Endothelial cell of umbilical vein (primary cell): ENCODE measurements at regions not wholly inside any gene's neighbourhood (a gene's known extent, or its start where the extent isn't known, plus 50 kb on each side); places are given as distances from the start of the nearest gene placed in this dataset.
"Not testable (repeated sequence)": the region's sequence is repeated elsewhere in the genome, so short reads cannot be mapped to it uniquely, and the experiment has no call there.

Experiments used
- BruUV-seq: library from RNA; stranded (reverse); fragments of 400-500 nt; replicated peaks from 2 replicates; lab custom pipeline; 2021; lab: Mats Ljungman, UMichigan
- CTCF ChIA-PET: fragments of 300-600, 350-600 bp; sonication (Branson Sonifier 250); formaldehyde crosslinking; loops from one replicate; lab custom pipeline; 2021; ENCODE audit warnings: antibody characterized with exemption, inconsistent platforms; lab: Charles Lee
- POLR2A ChIA-PET: fragments of 300-600, 350-600 bp; sonication (Branson Sonifier 250); formaldehyde crosslinking; loops from one replicate; lab custom pipeline; 2021; ENCODE audit warnings: antibody characterized with exemption, inconsistent platforms; lab: Charles Lee
- DNase-seq: peaks from one replicate; pipeline ENCODE4 v3.0.0-alpha.2; 2011; ENCODE audit warnings: low read depth, low spot score
- FAIRE-seq: peaks from 2 replicates; lab custom pipeline; 2011; peaks lifted over from hg19 to GRCh38; lab: Jason Lieb, UNC
- H2AFZ ChIP-seq: 2 replicates; pipeline ENCODE4 v1.6.0; 2012; ENCODE audit warnings: low read depth, low read length, control low read depth, inconsistent platforms
- H3K27ac ChIP-seq: 2 replicates; pipeline ENCODE4 v1.5.1; 2011; ENCODE audit warnings: low read depth, mild to moderate bottlenecking, control low read depth, low read length, moderate library complexity; ENCODE audit not compliant: insufficient read depth
- H3K27me3 ChIP-seq, 2 experiments: 2 replicates each; pipeline versions ENCODE4 v1.6.0 to v1.6.1; 2011; ENCODE audit warnings: low read length in 2 of 2, mixed read lengths in 1 of 2; ENCODE audit not compliant: control insufficient read depth in 2 of 2, insufficient read depth in 2 of 2
- H3K36me3 ChIP-seq, 2 experiments: 2 replicates in 1 of 2; 3 replicates in 1 of 2; pipeline ENCODE4 v1.5.1; 2011; ENCODE audit warnings: low read length in 2 of 2, mild to moderate bottlenecking in 1 of 2, moderate library complexity in 1 of 2; ENCODE audit not compliant: control insufficient read depth in 2 of 2, insufficient read depth in 2 of 2; ENCODE audit errors: extremely low read depth in 1 of 2
- H3K4me1 ChIP-seq: 3 replicates; pipeline ENCODE4 v1.5.1; 2011; ENCODE audit warnings: mild to moderate bottlenecking, low read length; ENCODE audit not compliant: control insufficient read depth, insufficient read depth; ENCODE audit errors: extremely low read depth
- H3K4me2 ChIP-seq: 2 replicates; pipeline ENCODE4 v1.6.1; 2011; ENCODE audit warnings: low read length, control low read depth, mixed read lengths; ENCODE audit not compliant: insufficient read depth
- H3K4me3 ChIP-seq, 3 experiments: fragments of 200-600 bp in 1 of 3; sonication (generic), shearing (Covaris generic) in 1 of 3; replicated peaks in 1 of 3; 2 replicates each; pipeline ENCODE4 v1.5.1; 2011 to 2016; ENCODE audit warnings: control low read depth in 3 of 3, low read length in 3 of 3, mild to moderate bottlenecking in 2 of 3, inconsistent platforms in 1 of 3, low read depth in 1 of 3, moderate library complexity in 1 of 3; ENCODE audit not compliant: insufficient read depth in 1 of 3
- H3K79me2 ChIP-seq: 2 replicates; pipeline ENCODE4 v1.6.0; 2012; ENCODE audit warnings: low read length, inconsistent platforms; ENCODE audit not compliant: control insufficient read depth, insufficient read depth
- H3K9ac ChIP-seq: replicated peaks from 2 replicates; pipeline ENCODE3; 2011; ENCODE audit warnings: low read length, control low read depth; ENCODE audit not compliant: insufficient read depth; ENCODE audit errors: extremely low read depth
- H3K9me1 ChIP-seq: replicated peaks from 3 replicates; pipeline ENCODE4 v1.6.0; 2011; ENCODE audit warnings: mild to moderate bottlenecking, low read length; ENCODE audit not compliant: control insufficient read depth, insufficient read depth; ENCODE audit errors: extremely low read depth
- H3K9me3 ChIP-seq: replicated peaks from 2 replicates; pipeline ENCODE4 v1.5.1; 2012; ENCODE audit warnings: low read length, inconsistent platforms; ENCODE audit not compliant: control insufficient read depth, insufficient read depth
- H4K20me1 ChIP-seq: replicated peaks from 2 replicates; pipeline ENCODE3; 2011; ENCODE audit warnings: mild to moderate bottlenecking, low read length; ENCODE audit not compliant: control insufficient read depth, insufficient read depth; ENCODE audit errors: extremely low read depth
- CTCF ChIP-seq, 2 donors: IDR thresholded peaks; 1 replicate in 1 of 2; 2 replicates in 1 of 2; pipeline ENCODE4 v1.5.1; 2011; ENCODE audit warnings: low read length in 2 of 2, mild to moderate bottlenecking in 2 of 2, moderate library complexity in 2 of 2, control low read depth in 1 of 2, inconsistent platforms in 1 of 2, low read depth in 1 of 2; ENCODE audit not compliant: insufficient read depth in 1 of 2; ENCODE audit errors: extremely low read depth in 1 of 2
- EZH2 ChIP-seq: IDR thresholded peaks from 2 replicates; pipeline ENCODE4 v1.6.1; 2012; ENCODE audit warnings: borderline replicate concordance, low read depth, mild to moderate bottlenecking, moderate library complexity, low read length, inconsistent platforms; ENCODE audit not compliant: severe bottlenecking
- FOS ChIP-seq: IDR thresholded peaks from 2 replicates; pipeline ENCODE4 v1.6.1; 2011; ENCODE audit warnings: mild to moderate bottlenecking, low read length, moderate library complexity, borderline replicate concordance; ENCODE audit not compliant: insufficient read depth
- GATA2 ChIP-seq: IDR thresholded peaks from 2 replicates; pipeline ENCODE4 v1.7.0; 2011; ENCODE audit warnings: low read depth, mild to moderate bottlenecking, moderate library complexity, mixed read lengths, low read length; ENCODE audit not compliant: insufficient read length, insufficient read depth
- JUN ChIP-seq: IDR thresholded peaks from 2 replicates; pipeline ENCODE4 v1.6.1; 2011; ENCODE audit warnings: borderline replicate concordance, low read depth; ENCODE audit not compliant: insufficient read length, insufficient read depth
- MAX ChIP-seq: IDR thresholded peaks from 2 replicates; pipeline ENCODE4 v1.6.1; 2011; ENCODE audit not compliant: insufficient read depth, insufficient read length
- MYC ChIP-seq: IDR thresholded peaks from one replicate; pipeline ENCODE4 v1.6.1; 2011; ENCODE audit warnings: mild to moderate bottlenecking, low read depth, low read length
- POLR2A ChIP-seq: IDR thresholded peaks from 2 replicates; pipeline ENCODE4 v1.6.1; 2012; ENCODE audit warnings: low read depth, mild to moderate bottlenecking, control low read depth, low read length
- POLR2AphosphoS5 ChIP-seq: IDR thresholded peaks from 2 replicates; pipeline ENCODE4 v1.6.1; 2012; ENCODE audit warnings: low read depth, mild to moderate bottlenecking, control low read depth, low read length, moderate library complexity; ENCODE audit not compliant: insufficient read depth
- dilution Hi-C: fragments of 300-500 bp; cut with MboI; formaldehyde crosslinking; loops from one replicate; pipeline ENCODE4 v1.15.0; 2019; ENCODE audit warnings: low sequenced_read_pairs; ENCODE audit not compliant: extremely low pct_ligation_motif_present
- intact Hi-C: fragments of 100-400 bp; cut with micrococcal nuclease; formaldehyde crosslinking; loops from one replicate; pipeline ENCODE4 v1.10.0; 2022

- TF ChIP-seq MAX (no peak), EZH2 (no peak), FOS (no peak), JUN (no peak)
Observed at GRCh38 chr9:102445181-102445747, 549.9 kb upstream of the CYLC2 start.

DNA sequence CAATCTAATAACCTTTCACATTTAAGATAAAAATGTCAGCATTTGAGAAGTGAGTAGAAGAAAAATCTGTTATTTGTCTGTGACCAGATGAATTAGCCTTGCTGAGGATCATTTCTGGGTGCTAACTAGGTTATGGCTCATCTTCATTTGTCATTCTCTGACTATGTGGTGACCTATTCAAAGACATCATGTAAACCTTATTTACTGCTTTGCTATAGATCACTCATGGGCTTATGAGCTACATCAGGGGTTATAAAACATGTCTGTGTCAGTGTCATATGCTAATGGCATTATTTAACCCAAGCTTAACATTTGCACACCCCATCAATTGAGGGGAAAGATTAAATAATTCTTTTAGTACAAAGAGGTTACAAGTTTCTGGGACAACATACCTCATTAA, 555.5 kb upstream of the CYLC2 start:
- Histone ChIP-seq H3K4me2 (no peak overlapping the region), H3K27ac (no peak overlapping the region), H3K9me1 (no peaks in the 10 kb centered on the region), H3K36me3 (no peaks in the 10 kb centered on the region), H3K4me1 (no peaks in the 10 kb centered on the region), H3K9ac (no peak overlapping the region), H4K20me1 (no peaks in the 10 kb centered on the region), H3K4me3 (no peak overlapping the region), H2AFZ (no peak overlapping the region), H3K27me3 (no peaks in the 10 kb centered on the region), H3K79me2 (no peaks in the 10 kb centered on the region), H3K9me3 (no peaks in the 10 kb centered on the region)
- BruUV-seq: no TSS peak
- dilution Hi-C loops (no loop called here), intact Hi-C loops (no loop called here)
- ChIA-PET CTCF (no interaction called here), POLR2A (no interaction called here)
- DNase-seq: no peak
- no peak for FAIRE-seq
- TF ChIP-seq EZH2: no peak
- TF ChIP-seq MAX: no peak
- no peak for TF ChIP-seq POLR2A
- TF ChIP-seq FOS: no peak
- TF ChIP-seq JUN: no peak
- no peak for TF ChIP-seq CTCF (IDR thresholded peaks at IDR 0.05; ENCODE audit: extremely low read depth in 1 of 2, insufficient read depth in 1 of 2, low read depth in 1 of 2, low read length in 2 of 2)
- TF ChIP-seq GATA2: no peak
- TF ChIP-seq POLR2AphosphoS5: no peak
- no peak for TF ChIP-seq MYC

More at GRCh38 chr9:102445181-102445747, 549.9 kb upstream of the CYLC2 start:
- H3K4me3 ChIP-seq: no peak overlapping the region
- no peaks in the 10 kb centered on the region for H3K79me2 ChIP-seq
- POLR2A ChIA-PET: no interaction called here
- dilution Hi-C loops (no loop called here), intact Hi-C loops (no loop called here)
- no peaks in the 10 kb centered on the region for H3K4me1 ChIP-seq
- H3K27ac ChIP-seq: no peak overlapping the region
- no peak overlapping the region for H3K9ac ChIP-seq
- no peak overlapping the region for H3K4me2 ChIP-seq
- FAIRE-seq (no peak), DNase-seq (no peak)
- no peak overlapping the region for H2AFZ ChIP-seq
- H3K9me1 ChIP-seq: no peaks in the 10 kb centered on the region
- no peaks in the 10 kb centered on the region for H3K27me3 ChIP-seq
- H4K20me1 ChIP-seq: no peaks in the 10 kb centered on the region
- CTCF ChIA-PET: no interaction called here
- no peaks in the 10 kb centered on the region for H3K9me3 ChIP-seq
- no peaks in the 10 kb centered on the region for H3K36me3 ChIP-seq
- BruUV-seq: no TSS peak

DNA sequence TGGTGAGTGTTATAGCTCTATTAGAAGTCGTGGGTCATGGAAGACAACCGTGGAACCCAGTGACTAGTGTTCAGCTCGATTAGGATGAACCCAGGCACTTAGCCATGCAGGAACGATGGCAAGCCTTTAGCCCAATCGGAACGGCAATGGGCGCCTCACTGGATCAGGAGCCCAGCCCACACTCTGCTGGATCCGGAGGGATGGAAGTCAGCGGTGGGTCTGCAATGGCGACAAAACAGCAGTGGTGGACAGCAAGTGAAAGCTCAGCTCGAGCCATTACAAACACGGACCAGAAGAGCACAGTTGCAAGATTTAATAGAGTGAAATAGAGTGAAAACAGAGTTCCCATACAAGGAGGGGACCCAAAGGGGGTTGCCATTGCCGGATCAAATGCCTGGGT, 558.5 kb upstream of the CYLC2 start:
- H2AFZ ChIP-seq, H3K9me1 ChIP-seq, intact Hi-C loops, H3K9me3 ChIP-seq, H3K27ac ChIP-seq, H3K9ac ChIP-seq, H3K4me3 ChIP-seq, FAIRE-seq, H3K79me2 ChIP-seq, CTCF ChIA-PET, H3K4me2 ChIP-seq, dilution Hi-C loops, H3K36me3 ChIP-seq, BruUV-seq, DNase-seq, H3K4me1 ChIP-seq, H4K20me1 ChIP-seq, H3K27me3 ChIP-seq, POLR2A ChIA-PET: not testable (repeated sequence)
